ENCODE measurements at regions not wholly inside any gene's neighbourhood (a gene's known extent, or its start where the extent isn't known, plus 50 kb on each side); places are given as distances from the start of the nearest gene placed in this dataset.

DNA sequence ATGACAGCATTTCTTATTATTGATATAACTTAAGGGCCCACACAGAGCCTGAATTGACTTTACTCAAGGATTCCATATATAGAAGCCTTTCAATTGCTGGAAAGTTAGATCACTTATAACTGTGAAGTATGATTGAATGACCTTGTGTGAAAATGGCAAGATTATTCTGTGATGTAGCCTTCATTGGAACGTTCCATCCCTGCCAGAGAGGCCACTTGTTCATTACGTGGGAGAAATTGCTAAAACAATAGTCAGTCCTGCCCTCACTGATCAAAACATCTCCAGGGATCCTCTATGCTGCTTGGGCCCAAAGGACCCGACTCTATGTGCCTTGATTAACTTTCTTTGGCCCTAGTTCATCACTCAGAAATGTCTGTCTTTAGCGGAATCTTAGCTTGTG is 159.5 kb upstream of the BLID start:
- TF ChIP-seq, protein P1, sequence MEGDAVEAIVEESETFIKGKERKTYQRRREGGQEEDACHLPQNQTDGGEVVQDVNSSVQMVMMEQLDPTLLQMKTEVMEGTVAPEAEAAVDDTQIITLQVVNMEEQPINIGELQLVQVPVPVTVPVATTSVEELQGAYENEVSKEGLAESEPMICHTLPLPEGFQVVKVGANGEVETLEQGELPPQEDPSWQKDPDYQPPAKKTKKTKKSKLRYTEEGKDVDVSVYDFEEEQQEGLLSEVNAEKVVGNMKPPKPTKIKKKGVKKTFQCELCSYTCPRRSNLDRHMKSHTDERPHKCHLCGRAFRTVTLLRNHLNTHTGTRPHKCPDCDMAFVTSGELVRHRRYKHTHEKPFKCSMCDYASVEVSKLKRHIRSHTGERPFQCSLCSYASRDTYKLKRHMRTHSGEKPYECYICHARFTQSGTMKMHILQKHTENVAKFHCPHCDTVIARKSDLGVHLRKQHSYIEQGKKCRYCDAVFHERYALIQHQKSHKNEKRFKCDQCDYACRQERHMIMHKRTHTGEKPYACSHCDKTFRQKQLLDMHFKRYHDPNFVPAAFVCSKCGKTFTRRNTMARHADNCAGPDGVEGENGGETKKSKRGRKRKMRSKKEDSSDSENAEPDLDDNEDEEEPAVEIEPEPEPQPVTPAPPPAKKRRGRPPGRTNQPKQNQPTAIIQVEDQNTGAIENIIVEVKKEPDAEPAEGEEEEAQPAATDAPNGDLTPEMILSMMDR (IDR thresholded peaks at IDR 0.05): no peak
- no peak for TF ChIP-seq POLR2A (IDR thresholded peaks at IDR 0.05)
- TF ChIP-seq EP300 (IDR thresholded peaks at IDR 0.05): no peak

Measured in tibial nerve (tissue), 4 donors.